SK-N-MC (cell line): ENCODE measurements at regions not wholly inside any gene's neighbourhood (a gene's known extent, or its start where the extent isn't known, plus 50 kb on each side); places are given as distances from the start of the nearest gene placed in this dataset.
A peak's percentile ranks its signal among the peaks of the same experiment; 100 is the strongest.
"Not testable (repeated sequence)": the region's sequence is repeated elsewhere in the genome, so short reads cannot be mapped to it uniquely, and the experiment has no call there.

Experiments used
- DNase-seq: peaks from one replicate; pipeline ENCODE4 v3.0.0-alpha.2; 2011; ENCODE audit warnings: low read depth, low spot score
- H3K27ac ChIP-seq: fragments of 200-600 bp; sonication (generic); 2 replicates; pipeline ENCODE4 v1.5.1; 2016; ENCODE audit warnings: mixed run types
- H3K36me3 ChIP-seq: fragments of 200-600 bp; sonication (generic); 2 replicates; pipeline ENCODE4 v1.6.1; 2017; ENCODE audit warnings: antibody characterized with exemption, low read length, mixed read lengths; ENCODE audit not compliant: insufficient read depth
- H3K4me3 ChIP-seq: fragments of 200-600 bp; sonication (generic); 2 replicates; pipeline ENCODE4 v1.5.1; 2016
- H3K9ac ChIP-seq: fragments of 200-600 bp; sonication (generic); 2 replicates; pipeline ENCODE4 v1.8.0; 2017; ENCODE audit warnings: mixed run types, mixed read lengths; ENCODE audit not compliant: insufficient read length
- H3K9me3 ChIP-seq: fragments of 200-600 bp; sonication (generic); 2 replicates; pipeline ENCODE4 v1.6.1; 2017; ENCODE audit warnings: low read depth, mild to moderate bottlenecking, antibody characterized with exemption, low read length, moderate library complexity, mixed read lengths
- EZH2 ChIP-seq: fragments of 200-600 bp; sonication (generic); IDR thresholded peaks from one replicate; pipeline ENCODE4 v1.6.1; 2017; ENCODE audit warnings: antibody characterized with exemption
- FOXP2 ChIP-seq: optimal IDR thresholded peaks from 2 replicates; pipeline ENCODE3; 2011; ENCODE audit warnings: mild to moderate bottlenecking, moderate library complexity; ENCODE audit not compliant: insufficient read depth; ENCODE audit errors: extremely low read length, control extremely low read depth
- POLR2AphosphoS5 ChIP-seq: IDR thresholded peaks from 2 replicates; pipeline ENCODE4 v1.6.1; 2012; ENCODE audit warnings: mild to moderate bottlenecking, low read depth, low read length, borderline replicate concordance

DNA sequence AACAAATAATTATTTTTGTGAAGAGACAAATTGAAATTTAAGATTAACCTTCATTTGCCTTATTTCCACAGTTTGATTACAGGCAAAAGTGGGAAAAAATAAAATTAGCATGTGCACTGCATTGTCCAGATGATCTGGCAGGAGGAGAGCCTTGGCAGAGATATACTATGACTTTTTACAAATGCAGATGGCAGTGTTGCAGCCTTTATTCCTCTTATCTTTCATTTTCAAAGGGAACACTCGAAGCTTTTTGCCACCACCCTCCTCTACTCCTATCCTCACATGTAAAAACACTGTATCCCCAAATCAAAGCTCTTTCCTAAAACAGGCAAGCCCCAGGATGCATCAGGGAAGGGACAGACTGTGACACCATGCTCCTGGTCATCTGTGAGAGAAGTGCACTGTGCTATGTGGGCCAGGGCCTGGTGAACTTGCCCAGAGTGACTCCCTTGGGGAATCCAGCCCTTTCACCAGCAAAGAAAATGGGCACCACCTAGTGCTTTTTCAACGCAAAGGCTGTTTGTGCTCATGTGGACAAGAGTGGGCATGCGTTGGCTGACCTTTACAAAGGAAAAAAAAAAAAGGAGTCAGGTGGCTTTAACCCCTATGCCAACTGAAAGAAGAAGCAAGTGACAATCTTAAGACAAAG is 74.7 kb upstream of the ETAA1 start:
- TF ChIP-seq FOXP2: no peak
- no peak for TF ChIP-seq POLR2AphosphoS5
- TF ChIP-seq EZH2: no peak
- Histone ChIP-seq H3K9me3 (no peaks in the 10 kb centered on the region), H3K27ac (peak overlapping the region; percentile 67; the same call in 1 of the 2 replicates), H3K9ac (no peak overlapping the region), H3K36me3 (no peaks in the 10 kb centered on the region), H3K4me3 (no peak overlapping the region; the same call in 1 of the 2 replicates)
- no peak for DNase-seq

DNA sequence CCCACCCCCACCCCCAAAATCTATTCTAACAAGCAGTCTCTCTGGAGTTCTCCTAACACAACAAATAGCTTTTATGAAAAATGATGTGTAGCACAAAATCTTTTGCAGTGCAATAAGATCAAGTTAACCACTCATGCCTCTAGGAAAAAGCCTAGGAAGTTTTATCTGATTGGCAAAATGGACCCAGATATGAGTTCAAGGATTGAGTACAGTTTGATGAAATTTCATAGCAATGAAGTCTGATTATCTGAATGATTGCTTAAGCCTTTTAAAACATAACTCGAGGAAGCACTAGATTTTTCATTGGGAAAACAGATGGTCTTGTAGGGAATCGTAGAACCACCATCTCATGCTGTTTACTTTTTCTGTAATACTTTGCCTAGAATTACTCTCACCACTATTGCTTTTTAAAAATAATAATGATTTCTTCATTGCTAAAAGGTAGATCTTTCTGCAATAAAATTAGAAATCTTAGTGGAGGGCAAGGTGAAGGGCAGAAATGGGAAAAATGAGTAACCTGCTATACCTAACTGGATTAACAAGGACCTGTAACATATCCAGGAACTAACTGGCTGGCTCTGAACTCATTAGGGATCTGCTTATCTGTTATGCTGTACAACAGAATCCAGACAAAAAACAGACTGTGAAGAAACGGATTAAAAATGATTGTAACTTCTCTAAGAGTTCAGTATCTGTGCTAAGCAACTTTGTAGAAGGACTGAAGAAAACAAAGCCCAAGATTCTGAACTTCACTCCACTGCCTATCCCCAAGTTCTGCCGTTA is 73.7 kb upstream of the ETAA1 start:
- Histone ChIP-seq H3K27ac (peak overlapping the region; percentile 34), H3K9ac (no peak overlapping the region)
- no peak for DNase-seq

DNA sequence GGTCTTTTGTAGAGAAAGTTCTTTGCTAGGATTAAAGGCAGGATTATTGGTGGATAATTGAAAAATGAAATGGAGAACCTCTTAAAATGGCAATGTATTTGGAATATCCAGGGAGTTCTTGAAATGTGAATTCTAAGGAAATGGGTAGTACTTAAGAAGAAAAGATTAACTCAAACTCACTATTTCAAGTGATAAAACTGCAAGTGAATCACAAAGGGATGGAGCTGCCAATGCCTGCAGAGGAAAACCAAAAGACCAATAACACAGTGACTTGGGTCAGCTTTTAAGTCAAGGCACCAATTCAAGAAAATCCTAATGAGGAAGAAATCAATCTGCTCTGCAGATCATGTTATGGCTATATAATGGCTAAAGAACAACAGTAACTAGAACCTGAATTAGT is 67.6 kb upstream of the ETAA1 start:
- Histone ChIP-seq H3K4me3 (no peak overlapping the region), H3K9me3 (no peaks in the 10 kb centered on the region), H3K9ac (no peak overlapping the region), H3K27ac (no peak overlapping the region), H3K36me3 (no peaks in the 10 kb centered on the region)
- no peak for TF ChIP-seq EZH2
- no peak for TF ChIP-seq FOXP2
- no peak for TF ChIP-seq POLR2AphosphoS5
- DNase-seq: no peak

More for the DNA sequence above, 73.7 kb upstream of the ETAA1 start:
- Histone ChIP-seq H3K36me3 (no peaks in the 10 kb centered on the region), H3K9me3 (no peaks in the 10 kb centered on the region), H3K4me3 (no peak overlapping the region)
- TF ChIP-seq EZH2 (no peak), POLR2AphosphoS5 (no peak), FOXP2 (no peak)

DNA sequence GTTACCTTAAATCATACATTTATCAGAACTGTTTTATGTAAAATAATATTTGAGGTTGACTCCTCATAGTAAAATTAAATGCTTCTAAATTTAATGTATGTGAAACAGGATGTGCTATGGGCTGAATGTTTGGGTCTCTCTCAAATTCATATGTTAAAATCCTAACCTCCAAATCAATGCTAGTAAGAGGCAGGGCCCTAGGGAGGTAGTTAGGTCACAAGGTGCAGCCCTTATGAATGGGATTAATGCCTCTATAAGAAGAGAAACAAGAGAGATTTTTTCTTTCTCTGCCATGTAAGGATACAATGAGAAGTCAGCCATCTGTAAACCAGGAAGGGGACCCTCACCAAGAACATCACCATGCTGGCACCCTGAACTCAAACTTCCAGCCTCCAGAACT is 67.2 kb upstream of the ETAA1 start:
- DNase-seq: no peak
- TF ChIP-seq EZH2: no peak
- no peak for TF ChIP-seq POLR2AphosphoS5
- no peak for TF ChIP-seq FOXP2
- Histone ChIP-seq H3K36me3 (no peaks in the 10 kb centered on the region), H3K27ac (no peak overlapping the region), H3K4me3 (no peak overlapping the region), H3K9me3 (no peaks in the 10 kb centered on the region), H3K9ac (no peak overlapping the region)

DNA sequence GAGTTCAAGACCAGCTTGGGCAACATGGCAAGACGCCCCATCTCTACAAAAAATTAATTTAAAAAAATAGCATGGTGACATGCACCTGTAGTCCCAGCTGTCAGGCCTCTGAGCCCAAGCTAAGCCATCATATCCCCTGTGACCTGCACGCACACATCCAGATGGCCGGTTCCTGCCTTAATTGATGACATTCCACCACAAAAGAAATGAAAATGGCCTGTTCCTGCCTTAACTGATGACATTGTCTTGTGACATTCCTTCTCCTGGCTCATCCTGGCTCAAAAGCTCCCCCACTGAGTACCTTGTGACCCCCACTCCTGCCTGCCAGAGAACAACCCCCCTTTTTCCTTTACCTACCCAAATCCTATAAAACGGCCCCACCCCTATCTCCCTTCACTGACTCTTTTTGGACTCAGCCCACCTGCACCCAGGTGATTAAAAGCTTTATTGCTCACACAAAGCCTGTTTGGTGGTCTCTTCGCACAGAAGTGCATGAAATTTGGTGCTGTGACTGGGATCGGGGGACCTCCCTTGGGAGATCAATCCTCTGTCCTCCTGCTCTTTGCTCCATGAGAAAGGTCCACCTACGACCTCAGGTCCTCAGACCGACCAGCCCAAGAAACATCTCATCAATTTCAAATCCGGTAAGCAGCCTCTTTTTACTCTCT is 65.6 kb upstream of the ETAA1 start:
- H3K9me3 ChIP-seq, DNase-seq, H3K9ac ChIP-seq, H3K4me3 ChIP-seq, H3K36me3 ChIP-seq, H3K27ac ChIP-seq: not testable (repeated sequence)

DNA sequence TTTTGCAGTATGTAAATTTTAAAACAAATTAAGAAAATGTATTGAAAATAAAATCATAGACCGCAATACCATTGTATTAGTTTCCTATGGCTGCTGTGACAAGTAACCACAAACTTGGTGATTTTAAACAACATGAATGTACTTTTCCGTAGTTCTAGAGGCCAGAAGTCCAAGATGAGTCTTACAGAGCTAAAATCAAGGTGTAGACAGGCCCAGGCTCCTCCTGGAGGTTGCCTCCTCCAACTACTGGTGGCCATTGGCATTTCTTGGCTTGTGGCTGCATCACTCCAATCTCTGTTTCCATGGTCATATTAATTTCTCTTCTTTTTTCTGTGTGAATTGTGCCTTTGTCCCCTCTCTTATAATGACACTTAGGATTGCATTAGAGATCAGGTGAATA is 59.2 kb upstream of the ETAA1 start:
- DNase-seq: no peak
- TF ChIP-seq EZH2 (no peak), FOXP2 (no peak), POLR2AphosphoS5 (no peak)
- Histone ChIP-seq H3K4me3 (no peak overlapping the region), H3K9ac (no peak overlapping the region), H3K27ac (no peak overlapping the region), H3K9me3 (no peaks in the 10 kb centered on the region), H3K36me3 (no peaks in the 10 kb centered on the region)

DNA sequence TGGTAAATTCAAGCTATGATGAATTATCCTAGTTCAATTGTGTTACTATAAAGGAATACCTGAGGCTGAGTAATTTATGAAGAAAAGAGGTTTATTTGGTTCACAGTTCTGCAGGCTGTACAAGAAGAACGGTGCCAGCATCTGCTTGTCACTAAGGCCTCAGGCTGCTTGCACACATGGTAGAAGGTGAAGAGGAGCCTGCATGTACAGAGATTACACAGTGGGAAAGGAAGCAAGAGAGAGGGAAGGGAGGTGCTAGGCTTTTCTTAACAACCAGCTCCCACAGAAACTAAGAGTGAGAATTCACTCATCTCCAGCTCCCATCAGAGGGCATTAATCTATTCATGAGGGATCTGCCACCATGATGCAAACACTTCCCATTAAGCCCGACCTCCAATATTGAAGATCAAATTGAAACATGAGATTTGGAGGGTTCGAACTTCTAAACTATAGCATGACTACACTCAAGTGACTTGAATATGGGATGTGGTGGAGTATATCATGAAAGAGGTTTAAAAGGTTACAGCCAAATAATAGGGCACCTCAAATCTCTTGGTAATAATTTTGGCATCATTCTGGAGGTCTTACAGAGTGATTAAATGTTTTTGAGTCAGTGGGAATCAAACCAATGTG is 58.4 kb upstream of the ETAA1 start:
- no peak overlapping the region for H3K27ac ChIP-seq
- no peak overlapping the region for H3K4me3 ChIP-seq
- no peak for DNase-seq
- TF ChIP-seq POLR2AphosphoS5 (no peak), FOXP2 (no peak), EZH2 (no peak)
- H3K9me3 ChIP-seq: no peaks in the 10 kb centered on the region
- H3K9ac ChIP-seq: no peak overlapping the region
- H3K36me3 ChIP-seq: no peaks in the 10 kb centered on the region

DNA sequence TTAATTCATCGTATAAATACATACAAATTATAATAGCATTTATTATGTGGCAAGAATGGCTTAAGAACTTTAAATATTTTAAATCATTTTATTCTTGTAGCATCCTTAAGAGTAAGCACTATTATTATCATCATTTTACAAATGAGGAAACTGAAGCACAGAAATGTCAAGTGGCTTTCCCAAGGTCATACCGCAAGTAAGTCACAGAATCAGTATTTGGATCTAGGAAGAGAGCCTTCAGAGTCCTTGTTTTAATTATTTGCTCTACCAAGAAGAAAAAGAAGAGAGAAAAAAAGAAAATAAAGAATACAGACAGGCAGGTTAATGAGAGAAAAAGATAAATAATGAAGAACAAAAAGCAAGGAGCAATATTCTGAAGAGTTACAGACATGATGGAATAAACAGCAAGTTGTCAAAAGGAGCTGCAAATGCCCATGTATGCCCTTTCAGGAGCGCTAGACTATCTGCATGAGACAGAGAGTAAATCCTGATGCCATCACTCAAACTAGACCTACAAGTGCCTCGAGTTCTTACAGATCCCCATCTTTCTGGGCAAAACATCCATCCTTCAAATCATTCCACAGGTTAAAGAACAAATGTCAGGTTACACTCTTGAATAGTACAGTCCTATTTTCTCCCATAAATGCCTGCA is 57.8 kb upstream of the ETAA1 start:
- Histone ChIP-seq H3K27ac (no peak overlapping the region), H3K4me3 (no peak overlapping the region), H3K9ac (no peak overlapping the region), H3K9me3 (no peaks in the 10 kb centered on the region), H3K36me3 (no peaks in the 10 kb centered on the region)
- TF ChIP-seq FOXP2 (no peak), EZH2 (no peak), POLR2AphosphoS5 (no peak)
- DNase-seq: no peak
